ENCODE measurements at regions not wholly inside any gene's neighbourhood (a gene's known extent, or its start where the extent isn't known, plus 50 kb on each side); places are given as distances from the start of the nearest gene placed in this dataset.
"Not testable (repeated sequence)": the region's sequence is repeated elsewhere in the genome, so short reads cannot be mapped to it uniquely, and the experiment has no call there.

DNA sequence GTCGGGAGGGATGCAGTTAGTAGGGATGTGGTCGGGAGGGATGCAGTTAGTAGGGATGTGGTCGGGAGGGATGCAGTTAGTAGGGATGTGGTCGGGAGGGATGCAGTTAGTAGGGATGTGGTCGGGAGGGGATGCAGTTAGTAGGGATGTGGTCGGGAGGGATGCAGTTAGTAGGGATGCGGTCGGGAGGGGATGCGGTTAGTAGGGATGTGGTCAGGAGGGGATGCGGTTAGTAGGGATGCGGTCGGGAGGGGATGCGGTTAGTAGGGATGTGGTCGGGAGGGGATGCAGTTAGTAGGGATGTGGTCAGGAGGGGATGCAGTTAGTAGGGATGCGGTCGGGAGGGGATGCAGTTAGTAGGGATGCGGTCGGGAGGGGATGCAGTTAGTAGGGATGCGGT is 96.2 kb downstream of the BDH1 start:
- in situ Hi-C loops (cut with MboI; ENCODE audit: low pct_unique_long_range_greater_than_20kb, low sequenced_read_pairs, unreplicated experiment); DNase-seq (ENCODE audit: low spot score): not testable (repeated sequence)

DNA sequence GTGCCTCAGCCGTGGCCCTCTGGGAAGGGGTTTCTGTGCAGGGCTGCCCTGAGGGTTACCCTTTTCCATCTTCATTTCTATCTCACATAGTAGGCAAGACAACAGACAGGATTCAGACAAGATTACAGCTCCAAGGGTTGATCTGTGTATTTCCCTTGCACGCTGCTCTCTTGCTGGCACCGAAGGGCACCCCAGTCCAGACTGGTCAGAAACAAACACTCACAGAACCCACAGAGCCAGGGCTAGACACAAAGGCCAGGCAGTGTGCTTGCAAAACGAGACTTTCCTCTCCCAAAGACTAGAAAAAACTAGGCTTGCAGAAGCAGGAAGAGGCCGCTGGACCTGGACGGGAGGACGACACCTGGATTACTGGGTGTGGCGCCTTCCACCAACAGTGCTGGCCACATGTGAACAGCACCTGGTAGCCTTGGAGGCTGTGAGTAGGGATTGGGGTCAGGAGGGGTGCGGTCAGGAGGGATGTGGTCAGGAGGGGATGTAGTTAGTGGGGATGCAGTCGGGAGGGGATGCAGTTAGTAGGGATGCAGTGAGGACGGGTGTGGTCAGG is 96.8 kb downstream of the BDH1 start:
- TF ChIP-seq, protein P1, sequence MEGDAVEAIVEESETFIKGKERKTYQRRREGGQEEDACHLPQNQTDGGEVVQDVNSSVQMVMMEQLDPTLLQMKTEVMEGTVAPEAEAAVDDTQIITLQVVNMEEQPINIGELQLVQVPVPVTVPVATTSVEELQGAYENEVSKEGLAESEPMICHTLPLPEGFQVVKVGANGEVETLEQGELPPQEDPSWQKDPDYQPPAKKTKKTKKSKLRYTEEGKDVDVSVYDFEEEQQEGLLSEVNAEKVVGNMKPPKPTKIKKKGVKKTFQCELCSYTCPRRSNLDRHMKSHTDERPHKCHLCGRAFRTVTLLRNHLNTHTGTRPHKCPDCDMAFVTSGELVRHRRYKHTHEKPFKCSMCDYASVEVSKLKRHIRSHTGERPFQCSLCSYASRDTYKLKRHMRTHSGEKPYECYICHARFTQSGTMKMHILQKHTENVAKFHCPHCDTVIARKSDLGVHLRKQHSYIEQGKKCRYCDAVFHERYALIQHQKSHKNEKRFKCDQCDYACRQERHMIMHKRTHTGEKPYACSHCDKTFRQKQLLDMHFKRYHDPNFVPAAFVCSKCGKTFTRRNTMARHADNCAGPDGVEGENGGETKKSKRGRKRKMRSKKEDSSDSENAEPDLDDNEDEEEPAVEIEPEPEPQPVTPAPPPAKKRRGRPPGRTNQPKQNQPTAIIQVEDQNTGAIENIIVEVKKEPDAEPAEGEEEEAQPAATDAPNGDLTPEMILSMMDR (IDR thresholded peaks at IDR 0.05; ENCODE audit: extremely low read depth, insufficient read depth, missing control alignments), result no peak
- in situ Hi-C loops (cut with MboI; ENCODE audit: low pct_unique_long_range_greater_than_20kb, low sequenced_read_pairs, unreplicated experiment), result no loop called here

DNA sequence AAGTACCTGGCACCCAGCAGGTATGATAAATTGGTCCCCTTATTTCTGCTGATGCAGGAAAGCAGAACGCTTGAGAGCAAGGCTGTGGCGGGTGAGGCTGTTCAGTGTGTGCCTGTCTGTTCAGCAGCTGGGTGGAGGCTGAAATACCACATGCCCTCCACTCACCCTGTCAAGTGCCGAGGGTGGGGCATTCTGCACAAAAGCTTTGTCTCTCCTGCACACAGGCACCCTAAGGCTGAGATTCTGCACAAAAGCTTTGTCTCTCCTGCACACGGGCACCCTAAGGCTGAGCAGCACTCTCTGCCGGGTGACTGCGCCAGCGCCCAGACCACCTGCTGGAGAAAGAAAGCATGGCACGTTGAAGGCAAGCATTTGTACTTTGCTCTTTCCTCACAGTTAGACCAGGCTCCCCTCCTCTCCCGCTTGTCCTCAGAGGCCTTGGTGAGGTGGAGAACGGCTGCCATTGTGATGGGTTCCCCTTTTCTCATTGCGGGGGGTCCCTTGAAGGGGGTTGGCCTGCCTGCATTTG is 97.5 kb downstream of the BDH1 start:
- in situ Hi-C loops (cut with MboI; ENCODE audit: low pct_unique_long_range_greater_than_20kb, low sequenced_read_pairs, unreplicated experiment), result no loop called here
- DNase-seq (ENCODE audit: low spot score), result peak; percentile 40
- TF ChIP-seq, protein P1 (IDR thresholded peaks at IDR 0.05; ENCODE audit: extremely low read depth, insufficient read depth, missing control alignments), result peak; percentile 38

More for the DNA sequence above, 96.8 kb downstream of the BDH1 start:
- DNase-seq (ENCODE audit: low spot score), result no peak

DNA sequence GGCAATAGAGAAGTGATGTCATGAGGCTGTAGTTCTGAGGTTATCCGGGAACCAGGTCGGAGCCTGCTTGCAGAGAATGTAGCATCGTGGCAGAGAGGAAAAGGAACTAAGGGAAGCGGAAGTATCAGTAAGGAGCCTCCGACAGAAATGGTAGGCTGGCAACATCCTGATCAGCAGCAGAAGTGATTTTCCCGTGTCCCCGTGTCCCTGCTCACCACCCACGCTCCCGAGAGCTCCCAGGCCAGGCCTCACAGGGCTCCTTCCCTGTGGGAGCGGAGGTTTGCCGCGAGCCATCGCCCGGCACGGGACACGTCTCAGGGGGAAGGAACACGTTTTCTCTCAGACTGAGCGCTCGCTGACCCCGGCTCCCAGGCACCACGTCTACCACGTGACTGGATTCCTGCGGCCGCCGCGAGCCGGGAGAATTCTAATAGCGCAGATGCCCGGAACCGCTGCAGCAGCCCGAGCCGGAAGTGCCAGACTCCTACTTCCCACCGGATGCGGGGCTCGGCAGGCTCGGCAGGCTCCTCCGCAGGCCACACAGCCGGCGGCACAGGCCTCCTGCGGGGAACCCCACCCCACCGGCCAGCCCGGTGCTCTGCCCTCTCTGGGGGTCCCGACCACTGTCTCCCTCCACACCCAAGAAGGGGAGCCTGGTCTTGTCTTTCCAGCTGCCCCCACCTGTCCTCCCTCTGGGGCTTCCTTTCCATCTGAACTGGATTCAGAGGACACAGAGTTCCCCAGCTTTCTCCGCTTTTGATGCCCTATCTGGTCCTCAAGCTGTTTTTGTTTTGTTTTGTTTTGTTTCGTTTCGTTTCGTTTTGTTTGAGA is 99.3 kb downstream of the BDH1 start:
- TF ChIP-seq, protein P1 (IDR thresholded peaks at IDR 0.05; ENCODE audit: extremely low read depth, insufficient read depth, missing control alignments), result no peak
- peak; percentile 58 for DNase-seq (ENCODE audit: low spot score)
- in situ Hi-C loops (cut with MboI; ENCODE audit: low pct_unique_long_range_greater_than_20kb, low sequenced_read_pairs, unreplicated experiment), result no loop called here

DNA sequence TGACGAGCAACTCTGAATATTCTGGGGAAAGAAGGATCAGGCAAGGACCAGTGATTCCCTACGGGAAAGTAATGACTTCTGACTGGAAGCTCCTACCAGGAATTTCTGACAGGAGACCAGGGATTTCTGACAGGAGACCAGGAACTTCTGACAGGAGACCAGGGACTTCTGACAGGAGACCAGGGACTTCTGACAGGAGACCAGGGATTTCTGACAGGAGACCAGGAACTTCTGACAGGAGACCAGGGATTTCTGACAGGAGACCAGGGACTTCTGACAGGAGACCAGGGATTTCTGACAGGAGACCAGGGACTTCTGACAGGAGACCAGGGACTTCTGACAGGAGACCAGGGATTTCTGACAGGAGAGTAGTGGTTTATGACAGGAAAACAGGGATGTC is 100.9 kb downstream of the BDH1 start:
- in situ Hi-C loops (cut with MboI; ENCODE audit: low pct_unique_long_range_greater_than_20kb, low sequenced_read_pairs, unreplicated experiment); DNase-seq (ENCODE audit: low spot score): not testable (repeated sequence)

DNA sequence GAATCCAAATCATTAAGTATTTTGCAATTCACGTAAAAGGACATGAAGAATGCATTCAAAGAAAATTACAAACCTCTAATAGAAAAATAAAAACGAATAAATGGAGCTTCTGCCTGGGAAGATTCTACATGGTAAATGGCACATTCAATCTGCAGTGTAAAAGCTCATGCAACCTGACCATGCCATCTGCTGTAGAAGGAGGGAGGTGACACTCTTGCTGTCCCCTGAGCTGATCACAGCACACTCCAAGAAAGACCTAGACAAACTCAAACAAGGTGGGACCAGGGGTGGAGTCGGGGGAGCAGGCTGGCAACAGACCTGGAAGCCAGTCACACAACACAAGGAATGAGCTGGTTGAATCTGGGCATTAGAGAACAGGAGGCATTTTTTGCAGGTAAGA is 101.8 kb downstream of the BDH1 start:
- peak; percentile 54 for DNase-seq (ENCODE audit: low spot score)
- in situ Hi-C loops (cut with MboI; ENCODE audit: low pct_unique_long_range_greater_than_20kb, low sequenced_read_pairs, unreplicated experiment), result no loop called here
- TF ChIP-seq, protein P1 (IDR thresholded peaks at IDR 0.05; ENCODE audit: extremely low read depth, insufficient read depth, missing control alignments), result peak; percentile 54

DNA sequence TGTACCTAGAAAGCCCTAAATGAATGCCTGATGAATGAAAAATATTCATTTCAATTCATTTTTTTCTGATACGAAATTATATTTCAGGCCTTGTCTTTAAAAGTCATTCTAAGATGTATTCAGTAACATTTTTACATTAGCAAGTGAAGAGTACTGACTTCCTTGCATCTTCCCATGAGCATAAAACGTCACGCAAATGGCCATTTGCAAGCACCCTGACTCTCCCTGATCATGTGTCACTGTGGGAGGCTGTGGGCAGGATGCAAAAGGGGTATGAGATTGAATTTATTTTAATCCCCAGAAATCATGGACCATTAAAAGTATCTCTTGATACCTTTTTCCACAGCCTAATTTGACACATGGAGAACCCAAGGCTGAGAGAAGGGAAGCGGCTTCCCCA is 105.0 kb downstream of the BDH1 start:
- TF ChIP-seq, protein P1 (IDR thresholded peaks at IDR 0.05; ENCODE audit: extremely low read depth, insufficient read depth, missing control alignments), result no peak
- DNase-seq (ENCODE audit: low spot score), result no peak
- in situ Hi-C loops (cut with MboI; ENCODE audit: low pct_unique_long_range_greater_than_20kb, low sequenced_read_pairs, unreplicated experiment), result no loop called here
